Embryonic facial prominence (tissue), 1 donor: ENCODE measurements at regions not wholly inside any gene's neighbourhood (a gene's known extent, or its start where the extent isn't known, plus 50 kb on each side); places are given as distances from the start of the nearest gene placed in this dataset.

Experiments
- DNase-seq: peaks from one replicate; pipeline ENCODE4 v3.0.0-alpha.2; 2016; ENCODE audit errors: extremely low spot score

- no peak for DNase-seq
Observed at GRCh38 chr2:82690757-82691411, 1768.2 kb downstream of the SUCLG1 start.

GRCh38 chr2:82675186-82675585, 1783.9 kb downstream of the SUCLG1 start:
- DNase-seq = no peak

GRCh38 chr2:82674652-82675051, 1784.4 kb downstream of the SUCLG1 start:
- DNase-seq = no peak

GRCh38 chr2:82667491-82667890, 1791.6 kb downstream of the SUCLG1 start:
- DNase-seq = no peak

- DNase-seq = no peak
Observed at GRCh38 chr2:82665691-82666090, 1793.4 kb downstream of the SUCLG1 start.

GRCh38 chr2:82657106-82657505, 1802.0 kb downstream of the SUCLG1 start:
- no peak for DNase-seq

- no peak for DNase-seq
Observed at GRCh38 chr2:82656420-82656819, 1802.7 kb downstream of the SUCLG1 start.

- no peak for DNase-seq
Observed at GRCh38 chr2:82652117-82652516, 1807.0 kb downstream of the SUCLG1 start.

GRCh38 chr2:82650038-82650437, 1809.0 kb downstream of the SUCLG1 start:
- no peak for DNase-seq

GRCh38 chr2:82641598-82642180, 1817.4 kb downstream of the SUCLG1 start:
- no peak for DNase-seq

- DNase-seq = no peak
Observed at GRCh38 chr2:82636402-82637020, 1822.6 kb downstream of the SUCLG1 start.

- DNase-seq = no peak
Observed at GRCh38 chr2:82599021-82599420, 1860.1 kb downstream of the SUCLG1 start.

- DNase-seq = no peak
Observed at GRCh38 chr2:82596581-82596980, 1862.5 kb downstream of the SUCLG1 start.

GRCh38 chr2:82591718-82592117, 1867.4 kb downstream of the SUCLG1 start:
- no peak for DNase-seq

GRCh38 chr2:82576656-82577055, 1882.4 kb downstream of the SUCLG1 start:
- DNase-seq = no peak

- DNase-seq = no peak
Observed at GRCh38 chr2:82539280-82539621, 1919.8 kb downstream of the SUCLG1 start.

- no peak for DNase-seq
Observed at GRCh38 chr2:82538590-82539279, 1920.3 kb downstream of the SUCLG1 start.

- no peak for DNase-seq
Observed at GRCh38 chr2:82528288-82528687, 1930.8 kb downstream of the SUCLG1 start.

- DNase-seq = no peak
Observed at GRCh38 chr2:82527124-82527523, 1932.0 kb downstream of the SUCLG1 start.

- no peak for DNase-seq
Observed at GRCh38 chr2:82526277-82526676, 1932.8 kb downstream of the SUCLG1 start.

GRCh38 chr2:82525744-82526143, 1933.3 kb downstream of the SUCLG1 start:
- no peak for DNase-seq

GRCh38 chr2:82524826-82525225, 1934.3 kb downstream of the SUCLG1 start:
- DNase-seq = no peak

GRCh38 chr2:82511894-82512293, 1947.2 kb downstream of the SUCLG1 start:
- no peak for DNase-seq
